Suppressor macrophage treated with lipopolysaccharide for 4 hours (primary cell): ENCODE measurements at regions not wholly inside any gene's neighbourhood (a gene's known extent, or its start where the extent isn't known, plus 50 kb on each side); places are given as distances from the start of the nearest gene placed in this dataset.

ENCODE experiments used
- DNase-seq: peaks from one replicate; pipeline ENCODE4 v3.0.0-alpha.2; 2020

GRCh38 chr17:34413443-34414119 lies 50.5 kb upstream of the CCL1 start:
- DNase-seq = peak; percentile 76

GRCh38 chr17:34412965-34413441 lies 50.0 kb upstream of the CCL1 start:
- DNase-seq = peak; percentile 70
